Activated naive CD4-positive, alpha-beta T cell treated with anti-CD3 and anti-CD28 coated beads, Interleukin-2, amount 50 U/mL, for 24 hours (primary cell): ENCODE measurements at regions not wholly inside any gene's neighbourhood (a gene's known extent, or its start where the extent isn't known, plus 50 kb on each side); places are given as distances from the start of the nearest gene placed in this dataset.

ENCODE experiments used
- H3K27ac Mint-ChIP-seq: one replicate; pipeline ENCODE4 v1.8.0; 2021; ENCODE audit warnings: mild to moderate bottlenecking, mixed read lengths
- H3K27me3 Mint-ChIP-seq: one replicate; pipeline ENCODE4 v1.8.0; 2021; ENCODE audit warnings: mixed read lengths
- H3K36me3 Mint-ChIP-seq: one replicate; pipeline ENCODE4 v1.8.0; 2021; ENCODE audit warnings: mixed read lengths
- H3K4me1 Mint-ChIP-seq: one replicate; pipeline ENCODE4 v1.8.0; 2021; ENCODE audit warnings: mixed read lengths
- H3K4me3 Mint-ChIP-seq: one replicate; pipeline ENCODE4 v1.8.0; 2021; ENCODE audit warnings: mild to moderate bottlenecking, mixed read lengths
- H3K9me3 Mint-ChIP-seq: one replicate; pipeline ENCODE4 v1.8.0; 2021; ENCODE audit warnings: mixed read lengths

DNA sequence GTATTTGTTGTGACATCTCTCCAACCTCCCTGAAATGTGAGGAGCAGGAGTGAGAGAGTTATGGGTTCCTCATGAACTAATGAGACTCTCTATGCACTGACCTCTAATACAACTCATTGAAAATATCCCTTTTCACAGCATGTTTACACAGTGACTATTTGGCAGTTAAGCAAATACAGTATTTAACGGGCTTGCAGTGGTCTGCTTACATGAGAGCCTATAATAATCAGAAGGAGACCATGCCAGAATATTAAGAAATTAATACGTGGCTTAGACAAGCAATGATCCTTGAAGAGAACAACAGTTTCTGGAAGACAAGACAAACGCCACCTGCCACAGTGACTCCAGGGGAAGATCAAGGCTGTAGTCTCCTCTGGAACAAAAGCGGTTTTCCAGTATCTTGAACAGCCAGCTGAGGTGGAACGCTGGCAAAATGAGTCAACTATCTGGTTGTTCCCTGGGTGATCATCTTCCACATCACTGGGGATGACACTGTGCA, 424.5 kb downstream of the DMAC1 start:
- H3K9me3 Mint-ChIP-seq = no peaks in the 10 kb centered on the region
- no peaks in the 10 kb centered on the region for H3K27me3 Mint-ChIP-seq
- H3K4me3 Mint-ChIP-seq = no peak overlapping the region
- H3K27ac Mint-ChIP-seq = no peak overlapping the region
- no peaks in the 10 kb centered on the region for H3K4me1 Mint-ChIP-seq
- no peaks in the 10 kb centered on the region for H3K36me3 Mint-ChIP-seq

DNA sequence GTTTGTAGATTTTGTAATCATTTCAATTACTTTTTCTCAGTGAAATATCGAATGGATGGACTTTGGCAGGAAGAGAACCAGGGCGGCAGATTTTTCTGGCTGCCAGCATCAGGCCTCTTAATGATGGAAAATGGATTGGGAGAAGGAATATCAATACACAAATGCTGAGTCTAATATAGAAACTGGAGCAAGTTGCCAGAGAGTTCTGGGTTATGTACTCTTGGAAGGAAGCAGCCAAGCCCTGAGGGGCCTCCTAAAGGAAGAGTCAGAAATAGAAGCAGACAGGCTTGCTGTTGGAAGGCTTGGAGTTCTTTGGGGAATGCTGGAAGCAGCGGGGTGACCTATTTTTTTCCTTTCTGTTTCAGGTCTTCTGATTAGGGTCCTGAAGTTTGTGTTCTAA, 428.6 kb downstream of the DMAC1 start:
- H3K27me3 Mint-ChIP-seq = no peaks in the 10 kb centered on the region
- no peaks in the 10 kb centered on the region for H3K9me3 Mint-ChIP-seq
- H3K36me3 Mint-ChIP-seq = no peaks in the 10 kb centered on the region
- no peak overlapping the region for H3K27ac Mint-ChIP-seq
- H3K4me1 Mint-ChIP-seq = no peaks in the 10 kb centered on the region
- H3K4me3 Mint-ChIP-seq = no peak overlapping the region

DNA sequence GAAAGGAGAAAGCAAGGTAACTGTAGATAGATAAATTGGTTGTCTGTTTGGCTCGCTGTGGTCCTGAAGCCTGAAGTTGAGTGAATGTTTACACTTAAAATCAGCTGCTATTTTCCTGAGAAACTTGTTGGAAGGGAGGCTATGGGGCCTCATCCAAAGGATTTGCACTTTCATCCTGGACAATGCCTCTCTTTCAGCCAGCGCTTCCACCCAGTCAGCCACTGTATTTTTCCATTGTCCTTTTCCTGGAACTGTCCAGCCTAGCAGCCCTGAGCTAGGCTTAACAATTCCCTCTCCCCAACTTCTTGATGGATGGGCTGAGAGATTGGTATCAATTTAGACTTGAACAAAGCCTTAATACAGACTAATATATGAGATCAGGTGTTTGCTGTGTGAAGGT, 429.2 kb downstream of the DMAC1 start:
- H3K4me1 Mint-ChIP-seq = no peaks in the 10 kb centered on the region
- H3K27ac Mint-ChIP-seq = no peak overlapping the region
- H3K4me3 Mint-ChIP-seq = no peak overlapping the region
- H3K9me3 Mint-ChIP-seq = no peaks in the 10 kb centered on the region
- H3K36me3 Mint-ChIP-seq = no peaks in the 10 kb centered on the region
- no peaks in the 10 kb centered on the region for H3K27me3 Mint-ChIP-seq

GRCh38 chr9:7369384-7369821, 430.2 kb downstream of the DMAC1 start:
- Mint-ChIP-seq H3K4me3 (no peak overlapping the region), H3K4me1 (no peaks in the 10 kb centered on the region), H3K9me3 (no peaks in the 10 kb centered on the region), H3K27me3 (no peaks in the 10 kb centered on the region), H3K36me3 (no peaks in the 10 kb centered on the region), H3K27ac (no peak overlapping the region)

DNA sequence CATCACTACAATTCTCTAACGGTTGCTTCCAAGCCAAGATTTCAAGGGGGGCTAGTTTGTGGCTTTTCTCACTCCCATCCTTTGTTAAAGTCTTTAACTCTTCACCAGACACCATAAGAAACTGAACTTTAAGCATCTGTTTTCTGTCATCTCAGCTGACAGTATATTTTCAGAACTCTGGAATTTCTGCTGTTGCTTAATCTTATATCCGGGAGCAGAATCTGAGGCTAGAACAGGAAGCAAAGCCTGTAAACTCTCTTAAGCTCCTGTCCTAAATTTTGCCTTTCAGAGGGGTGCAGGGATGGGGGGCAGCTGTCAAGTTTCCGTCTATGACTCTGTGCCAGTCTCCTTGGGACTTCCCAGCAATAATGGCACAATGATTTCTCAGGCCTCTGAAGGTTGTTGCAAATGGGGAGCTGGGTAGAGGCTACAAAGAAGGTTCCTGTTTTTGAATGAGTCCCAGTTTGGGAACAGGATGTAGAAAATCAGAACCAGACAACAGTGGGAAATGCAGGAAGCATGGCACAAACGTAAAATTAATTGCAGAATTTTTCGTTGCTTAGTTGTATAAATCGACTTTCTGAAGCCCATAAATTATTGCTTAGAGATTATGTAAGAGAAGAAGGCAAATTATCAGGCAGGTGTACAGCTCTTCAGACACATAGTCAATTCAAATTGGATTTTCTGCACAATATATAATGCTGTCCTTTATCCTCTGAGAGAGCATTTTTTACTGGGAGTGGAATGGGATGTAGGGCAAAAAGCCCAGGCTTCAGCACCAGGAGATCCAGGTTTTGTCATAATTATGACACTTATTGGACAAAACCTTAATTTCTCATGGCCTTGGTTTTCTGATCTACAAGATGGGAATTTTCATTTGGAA, 430.9 kb downstream of the DMAC1 start:
- no peaks in the 10 kb centered on the region for H3K36me3 Mint-ChIP-seq
- H3K4me3 Mint-ChIP-seq = no peak overlapping the region
- no peaks in the 10 kb centered on the region for H3K27me3 Mint-ChIP-seq
- H3K27ac Mint-ChIP-seq = no peak overlapping the region
- no peaks in the 10 kb centered on the region for H3K4me1 Mint-ChIP-seq
- H3K9me3 Mint-ChIP-seq = no peaks in the 10 kb centered on the region

DNA sequence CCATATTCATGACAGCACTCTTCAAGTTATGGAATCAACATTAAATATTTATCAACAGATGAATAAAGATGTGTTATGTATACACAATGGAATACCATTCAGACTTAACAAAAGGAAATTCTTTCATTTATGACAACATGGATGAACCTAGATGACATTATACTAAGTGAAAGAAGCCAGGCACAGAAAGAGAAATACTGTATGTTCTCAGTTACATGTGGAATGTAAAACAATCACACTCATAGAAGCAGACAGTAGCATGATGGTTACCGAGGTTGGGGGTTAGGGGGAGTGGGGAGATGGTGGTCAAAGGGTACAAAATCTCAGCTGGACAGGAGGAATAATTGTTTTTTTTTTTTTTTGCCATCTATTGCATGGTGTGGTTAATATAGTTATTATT, 431.9 kb downstream of the DMAC1 start:
- no peaks in the 10 kb centered on the region for H3K36me3 Mint-ChIP-seq
- no peak overlapping the region for H3K27ac Mint-ChIP-seq
- H3K4me3 Mint-ChIP-seq = no peak overlapping the region

DNA sequence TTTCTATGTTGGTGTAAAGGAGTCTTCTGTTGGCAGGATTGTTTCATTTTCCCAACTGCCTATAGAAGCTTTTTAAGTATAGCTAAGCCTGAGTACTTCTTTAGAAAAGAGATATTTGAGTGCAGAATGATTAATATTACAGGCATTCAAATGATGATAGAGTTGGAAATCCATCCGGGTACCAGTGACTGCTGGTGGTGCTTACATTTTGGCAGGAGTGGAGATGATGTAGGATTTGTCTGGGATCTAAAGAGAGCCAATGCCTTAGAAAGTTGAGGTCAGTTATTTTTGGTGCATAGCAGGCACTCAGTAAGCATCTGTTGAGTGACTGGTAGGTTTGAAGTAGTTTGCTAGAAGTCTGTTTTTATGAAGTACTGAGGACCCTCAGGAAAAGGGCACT, 433.5 kb downstream of the DMAC1 start:
- no peaks in the 10 kb centered on the region for H3K9me3 Mint-ChIP-seq
- H3K27ac Mint-ChIP-seq = no peak overlapping the region
- no peak overlapping the region for H3K4me3 Mint-ChIP-seq
- no peaks in the 10 kb centered on the region for H3K36me3 Mint-ChIP-seq
- H3K27me3 Mint-ChIP-seq = peaks cover 1% of the 10 kb centered on the region
- H3K4me1 Mint-ChIP-seq = no peaks in the 10 kb centered on the region

More for the DNA sequence above, 431.9 kb downstream of the DMAC1 start:
- Mint-ChIP-seq H3K9me3 (no peaks in the 10 kb centered on the region), H3K27me3 (peaks cover 1% of the 10 kb centered on the region), H3K4me1 (no peaks in the 10 kb centered on the region)

GRCh38 chr9:7363777-7364477, 435.7 kb downstream of the DMAC1 start:
- H3K4me1 Mint-ChIP-seq = no peaks in the 10 kb centered on the region
- no peaks in the 10 kb centered on the region for H3K9me3 Mint-ChIP-seq
- H3K4me3 Mint-ChIP-seq = no peak overlapping the region
- no peaks in the 10 kb centered on the region for H3K36me3 Mint-ChIP-seq
- H3K27ac Mint-ChIP-seq = no peak overlapping the region
- H3K27me3 Mint-ChIP-seq = peaks cover 5% of the 10 kb centered on the region

GRCh38 chr9:7360513-7360912, 439.1 kb downstream of the DMAC1 start:
- peaks cover 7% of the 10 kb centered on the region for H3K27me3 Mint-ChIP-seq
- no peaks in the 10 kb centered on the region for H3K36me3 Mint-ChIP-seq
- H3K9me3 Mint-ChIP-seq = no peaks in the 10 kb centered on the region
- H3K27ac Mint-ChIP-seq = no peak overlapping the region
- H3K4me1 Mint-ChIP-seq = no peaks in the 10 kb centered on the region
- no peak overlapping the region for H3K4me3 Mint-ChIP-seq

GRCh38 chr9:7358876-7359275, 440.7 kb downstream of the DMAC1 start:
- Mint-ChIP-seq H3K27me3 (peaks cover 12% of the 10 kb centered on the region), H3K4me3 (no peak overlapping the region), H3K9me3 (no peaks in the 10 kb centered on the region), H3K4me1 (no peaks in the 10 kb centered on the region), H3K36me3 (no peaks in the 10 kb centered on the region), H3K27ac (no peak overlapping the region)

GRCh38 chr9:7354704-7355103, 444.9 kb downstream of the DMAC1 start:
- Mint-ChIP-seq H3K4me1 (no peaks in the 10 kb centered on the region), H3K27me3 (peaks cover 17% of the 10 kb centered on the region), H3K27ac (no peak overlapping the region), H3K9me3 (peaks cover 4% of the 10 kb centered on the region), H3K4me3 (no peak overlapping the region), H3K36me3 (no peaks in the 10 kb centered on the region)

GRCh38 chr9:7348692-7349091, 450.9 kb downstream of the DMAC1 start:
- Mint-ChIP-seq H3K27ac (no peak overlapping the region), H3K4me1 (no peaks in the 10 kb centered on the region), H3K27me3 (peaks cover 14% of the 10 kb centered on the region), H3K4me3 (no peak overlapping the region), H3K36me3 (no peaks in the 10 kb centered on the region), H3K9me3 (peaks cover 13% of the 10 kb centered on the region)

DNA sequence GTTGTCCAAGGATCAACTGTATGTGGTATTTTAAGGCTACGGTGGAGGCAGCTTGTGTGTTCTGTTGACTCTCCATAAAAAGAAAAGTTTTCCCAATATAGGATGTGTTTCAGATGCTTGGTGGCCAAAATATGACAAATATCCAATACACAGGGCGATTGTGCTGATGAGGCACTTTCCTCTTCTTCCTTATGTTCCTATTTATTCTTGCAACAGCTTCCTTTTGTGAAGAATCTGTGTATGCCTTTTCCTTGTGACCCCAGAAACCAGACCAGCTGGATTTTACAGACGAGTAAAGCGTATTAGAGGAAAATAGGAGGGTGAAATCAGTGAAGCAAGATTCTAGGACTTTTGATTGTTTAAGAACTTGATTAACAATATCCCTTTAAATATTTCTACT, 452.0 kb downstream of the DMAC1 start:
- H3K4me1 Mint-ChIP-seq = no peaks in the 10 kb centered on the region
- peaks cover 13% of the 10 kb centered on the region for H3K9me3 Mint-ChIP-seq
- H3K27me3 Mint-ChIP-seq = peaks cover 14% of the 10 kb centered on the region
- H3K4me3 Mint-ChIP-seq = no peak overlapping the region
- H3K27ac Mint-ChIP-seq = no peak overlapping the region
- no peaks in the 10 kb centered on the region for H3K36me3 Mint-ChIP-seq

GRCh38 chr9:7346144-7346543, 453.4 kb downstream of the DMAC1 start:
- Mint-ChIP-seq H3K4me3 (no peak overlapping the region), H3K36me3 (no peaks in the 10 kb centered on the region), H3K4me1 (no peaks in the 10 kb centered on the region), H3K27ac (no peak overlapping the region), H3K9me3 (peaks cover 13% of the 10 kb centered on the region), H3K27me3 (peaks cover 17% of the 10 kb centered on the region)

- peaks cover 16% of the 10 kb centered on the region for H3K27me3 Mint-ChIP-seq
- no peaks in the 10 kb centered on the region for H3K36me3 Mint-ChIP-seq
- H3K9me3 Mint-ChIP-seq = no peaks in the 10 kb centered on the region
- no peaks in the 10 kb centered on the region for H3K4me1 Mint-ChIP-seq
- no peak overlapping the region for H3K27ac Mint-ChIP-seq
- no peak overlapping the region for H3K4me3 Mint-ChIP-seq
These were observed 456.8 kb downstream of the DMAC1 start for GRCh38 chr9:7342736-7343135.

GRCh38 chr9:7342229-7342628, 457.3 kb downstream of the DMAC1 start:
- H3K36me3 Mint-ChIP-seq = no peaks in the 10 kb centered on the region
- H3K9me3 Mint-ChIP-seq = no peaks in the 10 kb centered on the region
- no peak overlapping the region for H3K4me3 Mint-ChIP-seq
- H3K27ac Mint-ChIP-seq = no peak overlapping the region
- no peaks in the 10 kb centered on the region for H3K4me1 Mint-ChIP-seq
- H3K27me3 Mint-ChIP-seq = peaks cover 20% of the 10 kb centered on the region
